NCI-H460 (cell line): ENCODE measurements at regions not wholly inside any gene's neighbourhood (a gene's known extent, or its start where the extent isn't known, plus 50 kb on each side); places are given as distances from the start of the nearest gene placed in this dataset.

Source experiments
- DNase-seq: peaks from one replicate; pipeline ENCODE4 v3.0.0-alpha.2; 2016; ENCODE audit warnings: low read depth; ENCODE audit errors: extremely low read depth

DNA sequence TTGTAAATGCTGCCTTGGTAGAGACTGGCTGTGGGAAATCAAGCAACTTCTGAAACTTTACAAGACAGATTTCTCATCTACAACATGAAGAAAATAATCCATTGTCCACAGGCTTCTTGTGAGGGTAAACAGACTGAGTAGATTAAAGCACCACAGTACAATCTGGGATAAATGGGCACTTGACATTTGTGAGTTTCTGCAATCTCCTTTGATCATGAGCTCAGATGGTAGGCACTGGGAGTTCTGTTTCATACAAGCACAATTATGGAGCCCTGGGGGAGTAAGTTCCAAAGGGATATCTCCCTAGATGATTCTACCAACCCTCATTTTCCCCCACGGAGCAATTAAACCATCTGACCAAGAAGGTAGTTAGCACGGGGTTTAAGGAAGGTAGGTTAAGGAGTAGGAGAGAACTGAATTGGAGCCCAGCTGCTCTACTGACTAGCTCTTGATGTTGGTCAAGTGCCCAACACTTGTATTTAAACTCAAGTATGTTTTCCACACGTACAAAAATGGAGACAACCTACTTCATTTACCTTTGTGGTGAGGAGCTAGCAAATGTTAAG, 479.5 kb upstream of the TNC start:
- DNase-seq: no peak

DNA sequence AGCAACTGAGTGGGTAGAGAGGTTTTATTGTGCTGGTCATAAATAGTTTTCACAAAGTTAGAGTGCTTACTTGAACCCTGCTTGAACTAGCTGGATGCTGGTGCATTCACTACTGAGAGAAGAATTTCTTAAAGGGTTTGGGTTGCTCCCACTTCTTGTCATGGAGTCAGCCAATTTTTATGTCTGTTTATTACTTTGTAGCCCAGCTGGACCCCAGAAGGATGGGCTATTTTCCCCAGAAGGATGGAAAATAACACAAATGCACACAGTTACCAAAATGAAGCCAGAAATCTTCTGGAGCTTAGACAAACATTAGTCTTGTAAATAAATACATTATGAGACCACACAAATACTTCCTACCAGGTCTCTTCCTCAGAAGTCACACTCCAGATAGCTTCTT, 480.8 kb upstream of the TNC start:
- no peak for DNase-seq

DNA sequence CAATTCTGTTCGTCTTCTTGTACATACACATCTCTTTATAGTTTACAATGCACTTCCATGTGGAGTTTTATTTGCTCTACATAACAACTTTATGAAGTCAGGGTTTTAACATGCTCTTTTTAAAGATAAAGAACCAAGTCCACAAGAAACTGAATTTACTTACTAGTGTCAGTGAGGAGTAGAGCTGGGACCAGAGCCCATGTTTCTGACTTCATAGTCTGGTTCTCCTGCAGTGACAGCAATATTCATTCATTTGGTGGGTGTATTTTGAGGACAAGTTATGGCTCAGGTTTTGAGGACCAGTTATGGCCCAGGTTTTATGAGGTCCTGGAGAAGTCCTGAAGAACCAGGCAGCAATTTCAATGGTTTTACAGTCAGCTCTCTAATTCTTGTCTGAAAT, 481.9 kb upstream of the TNC start:
- DNase-seq: no peak

GRCh38 chr9:115601434-115601833, 483.5 kb upstream of the TNC start:
- DNase-seq: no peak

GRCh38 chr9:115604831-115605483, 487.0 kb upstream of the TNC start:
- DNase-seq: no peak

DNA sequence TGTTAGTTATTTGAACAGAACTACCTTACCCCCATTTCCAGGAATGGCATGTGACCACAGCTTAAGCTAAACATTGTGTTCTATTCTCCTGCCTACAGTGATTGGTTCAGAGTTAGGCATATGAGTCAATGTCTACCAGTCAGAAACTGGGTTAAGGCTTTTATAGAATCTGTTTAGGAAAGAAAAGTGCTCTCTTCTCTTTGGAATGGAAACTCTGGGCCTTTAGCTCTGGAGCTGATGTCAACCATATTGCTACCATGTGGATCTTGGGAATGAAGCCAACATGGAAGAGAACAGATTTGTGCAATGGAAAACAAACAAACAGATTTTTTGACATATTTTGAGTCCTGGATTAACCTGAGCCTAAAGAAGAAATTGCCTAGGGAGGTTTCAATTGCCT, 488.9 kb upstream of the TNC start:
- DNase-seq: no peak

DNA sequence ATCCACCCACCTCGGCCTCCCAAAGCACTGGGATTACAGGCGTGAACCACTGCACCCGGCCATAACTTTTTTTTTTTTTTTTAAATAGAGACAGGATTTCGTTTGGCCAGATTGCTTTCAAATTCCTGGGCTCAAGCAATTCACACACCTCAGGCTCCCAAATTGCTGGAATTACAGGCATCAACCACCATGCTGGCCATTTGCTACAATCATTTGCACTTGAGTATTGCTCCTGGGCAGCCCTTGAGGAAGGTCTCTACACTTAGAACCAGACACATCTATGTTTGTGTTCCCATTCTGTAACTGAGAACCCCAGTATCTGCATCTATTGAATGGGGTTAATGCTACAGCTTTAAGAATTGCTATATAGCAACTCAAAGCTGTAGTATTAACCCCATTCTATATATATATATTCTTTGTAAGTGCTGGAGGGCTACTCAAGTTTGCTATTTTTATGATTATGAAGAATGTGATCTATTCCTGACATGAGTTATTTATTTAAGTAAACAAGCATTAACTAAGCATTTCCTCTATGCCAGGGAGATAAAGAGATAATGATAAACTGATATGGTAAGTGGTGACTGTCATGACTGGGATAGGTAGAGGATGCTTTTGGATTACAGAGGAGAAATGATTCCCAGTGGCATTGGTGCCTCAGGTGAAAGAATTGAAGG, 496.5 kb upstream of the TNC start:
- DNase-seq: no peak

DNA sequence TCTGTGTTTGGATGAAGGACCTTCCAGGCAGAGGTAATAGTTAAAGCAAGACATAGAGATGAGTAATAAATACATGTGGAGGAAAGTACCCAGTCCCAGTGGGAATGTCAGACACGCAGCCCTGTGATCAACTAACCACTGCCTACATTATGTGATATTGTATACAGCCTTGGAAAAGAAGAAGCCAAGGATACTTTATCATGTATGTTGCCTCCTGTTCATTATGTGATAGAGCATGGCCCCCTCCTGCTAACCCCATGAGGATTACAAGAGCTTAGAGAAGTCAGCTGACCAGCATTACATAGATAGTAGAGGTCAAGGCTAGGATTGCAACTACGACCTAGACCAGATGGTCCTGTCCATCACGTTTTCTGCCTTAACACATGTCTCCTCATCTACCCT, 497.0 kb upstream of the TNC start:
- DNase-seq: no peak

- peak; percentile 5 for DNase-seq
Observed at GRCh38 chr9:115615821-115616665, 498.1 kb upstream of the TNC start.

DNA sequence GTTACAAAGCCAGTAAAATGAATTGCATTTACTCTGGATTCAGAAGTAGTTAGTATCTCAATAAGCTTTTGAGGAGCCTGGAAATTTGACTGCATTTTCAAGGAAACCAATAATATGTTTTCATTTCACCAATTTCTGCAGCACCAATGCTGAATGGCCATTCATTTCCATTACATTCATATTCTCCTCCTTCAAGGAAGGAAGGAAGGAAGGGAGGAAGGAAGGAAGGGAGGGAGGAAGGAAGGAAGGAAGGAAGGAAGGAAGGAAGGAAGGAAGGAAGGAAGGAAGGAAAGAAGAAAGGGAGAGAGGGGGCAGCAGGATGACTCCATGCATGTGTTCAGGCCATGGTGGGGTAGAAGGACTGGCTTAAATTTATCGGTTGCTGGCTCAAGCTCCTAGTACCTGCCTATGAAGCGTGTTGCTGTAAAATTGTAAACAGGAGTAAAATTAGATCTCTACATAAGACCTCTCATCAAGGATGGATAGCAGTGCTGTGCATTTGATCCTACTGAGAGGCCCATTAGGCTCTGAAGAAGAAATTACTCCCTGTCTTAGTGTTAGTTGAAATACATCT, 498.8 kb upstream of the TNC start:
- DNase-seq: no peak

- DNase-seq: no peak
Observed at GRCh38 chr9:115625251-115625650, 507.3 kb upstream of the TNC start.

GRCh38 chr9:115625954-115626353, 508.0 kb upstream of the TNC start:
- DNase-seq: no peak

DNA sequence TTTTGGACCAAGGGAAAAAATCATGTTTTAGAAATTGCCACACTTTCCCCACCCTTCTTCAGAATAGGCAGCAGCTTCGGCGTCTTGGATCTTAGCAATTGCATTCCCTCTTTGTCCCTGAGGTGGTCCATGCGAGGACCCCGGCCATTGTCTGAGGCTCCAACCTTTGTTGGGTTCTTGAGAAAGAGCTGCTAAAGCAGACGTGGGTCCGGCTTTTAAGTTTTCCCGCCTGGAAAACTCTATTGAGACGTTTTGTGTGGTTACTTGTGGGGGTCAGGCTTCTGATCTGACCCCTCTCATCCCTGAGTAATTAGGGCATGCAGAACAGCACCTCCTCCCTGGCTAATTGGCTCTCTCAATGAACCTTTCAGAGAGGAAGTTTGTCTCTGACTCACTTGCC, 509.6 kb upstream of the TNC start:
- DNase-seq: no peak

- DNase-seq: no peak
Observed at GRCh38 chr9:115628426-115628825, 510.5 kb upstream of the TNC start.

GRCh38 chr9:115629879-115630840, 512.2 kb upstream of the TNC start:
- DNase-seq: no peak

GRCh38 chr9:115632391-115632790, 514.4 kb upstream of the TNC start:
- DNase-seq: no peak

GRCh38 chr9:115633104-115633503, 515.1 kb upstream of the TNC start:
- DNase-seq: no peak

DNA sequence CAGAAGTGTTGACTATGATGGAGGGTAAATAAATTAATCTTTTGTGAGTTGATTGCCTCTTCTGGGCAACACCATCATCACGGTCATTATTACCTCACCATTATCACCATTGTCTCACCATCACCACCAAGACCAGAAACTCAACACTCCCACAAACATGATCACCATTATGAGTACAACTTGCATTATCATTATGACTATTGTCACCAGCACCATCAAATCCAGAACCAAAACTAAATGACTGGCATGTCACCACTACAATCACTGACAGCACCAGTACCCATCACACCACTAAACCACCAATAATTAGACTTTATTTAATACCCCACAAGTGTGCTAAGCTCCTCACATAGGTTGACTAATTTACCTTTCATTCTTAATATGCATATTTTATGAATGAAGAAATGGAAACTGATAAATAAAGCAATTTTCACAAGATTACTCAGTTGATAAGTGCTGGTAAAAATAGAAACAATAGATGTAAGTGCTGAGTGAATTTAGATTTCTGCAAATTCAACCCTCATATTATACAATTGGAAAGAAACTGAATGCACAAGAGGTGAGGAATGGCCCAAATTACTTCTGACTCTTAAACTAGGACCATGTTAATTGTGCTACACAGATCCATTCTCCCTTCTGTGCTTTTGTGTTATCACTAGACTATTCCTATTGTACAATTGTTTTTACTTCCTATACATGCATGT, 517.8 kb upstream of the PAPPA start:
- no peak for DNase-seq

DNA sequence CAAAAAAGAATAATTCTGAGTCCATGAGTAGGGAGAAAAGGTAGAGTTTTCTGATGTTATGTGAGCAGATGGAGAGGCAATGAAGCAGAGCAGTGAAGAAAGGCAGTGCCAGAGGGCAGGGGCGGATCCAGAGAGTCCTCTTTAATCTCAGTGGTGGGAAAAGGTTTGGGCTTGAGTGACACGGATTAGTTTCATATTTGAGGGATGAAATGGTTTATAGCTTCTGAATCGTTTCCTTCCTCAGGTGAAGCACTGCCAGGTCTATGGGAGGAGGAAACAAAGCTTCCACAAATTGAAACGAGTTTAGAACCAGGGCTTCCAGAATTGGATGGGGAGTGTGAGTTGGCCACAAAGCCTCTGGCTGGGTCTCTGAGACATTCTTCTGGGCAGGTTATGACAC, 517.0 kb upstream of the PAPPA start:
- DNase-seq: no peak
